ENCODE measurements at regions not wholly inside any gene's neighbourhood (a gene's known extent, or its start where the extent isn't known, plus 50 kb on each side); places are given as distances from the start of the nearest gene placed in this dataset.

GRCh38 chr2:57782587-57782986 lies 264.0 kb upstream of the VRK2 start:
- no peak for DNase-seq (ENCODE audit: low read depth in 1 of 2, low spot score in 1 of 2)
- TF ChIP-seq JUND (IDR thresholded peaks at IDR 0.05; ENCODE audit: low read depth) = no peak
- in situ Hi-C loops (cut with HindIII; ENCODE audit: low pct_unique_long_range_greater_than_20kb, low sequenced_read_pairs) = no loop called here

GRCh38 chr2:57793310-57793709 lies 253.3 kb upstream of the VRK2 start:
- in situ Hi-C loops (cut with HindIII; ENCODE audit: low pct_unique_long_range_greater_than_20kb, low sequenced_read_pairs) = no loop called here
- no peak for DNase-seq (ENCODE audit: low read depth in 1 of 2, low spot score in 1 of 2)
- no peak for TF ChIP-seq JUND (IDR thresholded peaks at IDR 0.05; ENCODE audit: low read depth)

DNA sequence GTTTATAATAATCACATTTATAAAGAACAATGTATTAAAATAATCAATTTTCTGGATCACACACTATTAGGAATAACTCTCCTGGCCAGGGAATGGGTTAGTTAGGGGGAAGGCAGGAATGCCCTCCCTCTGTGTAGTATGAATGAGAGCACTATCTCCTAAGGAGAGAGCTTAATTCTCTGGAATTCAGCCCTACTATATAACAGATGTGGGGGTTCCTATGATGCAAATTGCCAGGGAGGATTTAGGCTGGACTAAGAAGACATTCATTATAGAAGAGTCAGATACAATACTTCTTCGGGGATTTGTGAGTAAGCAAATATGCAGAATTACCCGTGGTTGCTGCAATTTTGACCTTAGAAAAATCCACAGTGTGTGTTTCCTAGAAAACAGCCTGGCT lies 250.1 kb upstream of the VRK2 start:
- in situ Hi-C loops (cut with HindIII; ENCODE audit: low pct_unique_long_range_greater_than_20kb, low sequenced_read_pairs) = no loop called here

DNA sequence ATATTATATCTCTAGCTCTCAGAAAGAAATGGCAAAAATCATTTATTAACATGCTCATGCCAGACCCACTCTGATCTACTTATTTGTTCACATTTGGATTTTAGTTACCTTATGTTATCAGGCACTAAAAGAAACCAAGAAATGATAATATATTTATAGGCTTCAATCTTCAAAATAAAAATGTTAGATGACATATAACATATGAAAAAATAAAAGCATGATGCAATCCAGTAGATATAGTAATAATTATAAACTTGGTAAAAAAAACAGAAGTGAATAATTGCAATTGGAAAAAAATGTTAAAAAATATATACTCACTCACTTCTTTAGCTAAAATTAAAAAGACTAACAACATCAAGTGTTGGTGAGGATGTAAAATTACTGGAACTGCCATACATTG lies 248.3 kb upstream of the VRK2 start:
- in situ Hi-C loops (cut with HindIII; ENCODE audit: low pct_unique_long_range_greater_than_20kb, low sequenced_read_pairs) = no loop called here

More for the DNA sequence above, 250.1 kb upstream of the VRK2 start:
- DNase-seq (ENCODE audit: low read depth in 1 of 2, low spot score in 1 of 2) = no peak
- no peak for TF ChIP-seq JUND (IDR thresholded peaks at IDR 0.05; ENCODE audit: low read depth)

GRCh38 chr2:57802243-57802642 lies 244.4 kb upstream of the VRK2 start:
- in situ Hi-C loops (cut with HindIII; ENCODE audit: low pct_unique_long_range_greater_than_20kb, low sequenced_read_pairs) = no loop called here
- no peak for TF ChIP-seq JUND (IDR thresholded peaks at IDR 0.05; ENCODE audit: low read depth)
- DNase-seq (ENCODE audit: low read depth in 1 of 2, low spot score in 1 of 2) = no peak

More for the DNA sequence above, 248.3 kb upstream of the VRK2 start:
- no peak for TF ChIP-seq JUND (IDR thresholded peaks at IDR 0.05; ENCODE audit: low read depth)
- no peak for DNase-seq (ENCODE audit: low read depth in 1 of 2, low spot score in 1 of 2)

DNA sequence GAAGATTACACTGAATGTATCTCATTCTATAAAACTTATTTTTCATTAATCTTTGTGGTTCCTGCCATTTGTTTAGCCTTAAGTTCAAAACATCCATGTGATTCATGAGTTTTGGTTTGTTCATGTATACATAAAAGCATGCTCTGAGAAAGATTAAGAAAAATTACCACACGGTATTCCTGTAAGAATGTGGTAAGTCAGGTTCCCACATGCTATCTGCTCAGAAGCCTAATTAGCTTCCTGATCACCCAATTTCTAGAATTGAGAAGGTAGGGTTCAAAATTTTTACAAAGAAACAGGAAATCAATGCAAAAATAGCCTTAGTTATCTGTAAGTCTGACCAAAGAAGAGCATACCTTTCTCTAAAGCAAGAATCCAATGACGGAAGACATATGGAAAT lies 241.6 kb upstream of the VRK2 start:
- TF ChIP-seq JUND (IDR thresholded peaks at IDR 0.05; ENCODE audit: low read depth) = no peak
- no peak for DNase-seq (ENCODE audit: low read depth in 1 of 2, low spot score in 1 of 2)
- in situ Hi-C loops (cut with HindIII; ENCODE audit: low pct_unique_long_range_greater_than_20kb, low sequenced_read_pairs) = no loop called here

- in situ Hi-C loops (cut with HindIII; ENCODE audit: low pct_unique_long_range_greater_than_20kb, low sequenced_read_pairs) = no loop called here
- no peak for TF ChIP-seq JUND (IDR thresholded peaks at IDR 0.05; ENCODE audit: low read depth)
- no peak for DNase-seq (ENCODE audit: low read depth in 1 of 2, low spot score in 1 of 2)
Observed at GRCh38 chr2:57806449-57806968, 240.1 kb upstream of the VRK2 start.

DNA sequence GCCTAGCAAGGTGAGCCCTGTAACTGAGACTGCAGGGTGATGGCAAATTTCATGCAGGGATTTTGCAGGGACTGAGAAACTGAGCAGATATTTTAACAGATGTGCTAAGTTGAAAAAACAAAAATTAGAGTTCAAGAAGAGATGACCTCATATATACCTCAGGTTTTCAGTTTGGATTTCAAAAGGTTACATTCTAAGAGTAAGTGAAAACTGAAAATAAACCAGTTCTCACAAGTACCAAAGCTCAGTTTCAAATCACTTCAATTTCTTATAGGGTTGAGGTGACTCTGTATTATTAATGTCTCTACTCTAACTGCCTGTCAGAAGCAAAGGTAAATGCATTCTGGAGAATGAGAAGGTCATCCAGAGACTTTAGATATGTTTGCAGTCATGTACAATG lies 237.4 kb upstream of the VRK2 start:
- no peak for DNase-seq (ENCODE audit: low read depth in 1 of 2, low spot score in 1 of 2)
- in situ Hi-C loops (cut with HindIII; ENCODE audit: low pct_unique_long_range_greater_than_20kb, low sequenced_read_pairs) = no loop called here
- no peak for TF ChIP-seq JUND (IDR thresholded peaks at IDR 0.05; ENCODE audit: low read depth)

DNA sequence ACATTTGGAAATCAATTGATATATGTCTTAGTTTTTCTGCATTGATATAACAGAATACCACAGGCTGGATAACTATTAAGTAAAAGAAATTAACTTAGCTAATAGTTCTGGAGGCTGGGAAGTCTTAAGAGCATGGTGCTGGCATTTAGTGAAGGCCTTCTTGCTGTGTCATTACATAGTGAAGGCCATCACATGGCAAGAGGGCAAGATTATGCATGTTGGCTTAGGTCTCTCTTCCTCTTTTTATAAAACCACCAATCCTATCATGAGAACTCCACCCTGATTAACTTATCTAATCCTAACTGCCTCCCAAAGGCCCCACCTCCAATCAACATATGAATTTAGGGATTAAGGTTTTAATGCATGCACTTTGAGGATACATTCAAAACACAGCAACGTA lies 225.5 kb upstream of the VRK2 start:
- in situ Hi-C loops (cut with HindIII; ENCODE audit: low pct_unique_long_range_greater_than_20kb, low sequenced_read_pairs) = no loop called here

GRCh38 chr2:57828221-57828620 lies 218.4 kb upstream of the VRK2 start:
- DNase-seq (ENCODE audit: low read depth in 1 of 2, low spot score in 1 of 2) = no peak
- in situ Hi-C loops (cut with HindIII; ENCODE audit: low pct_unique_long_range_greater_than_20kb, low sequenced_read_pairs) = no loop called here

More for the DNA sequence above, 225.5 kb upstream of the VRK2 start:
- no peak for TF ChIP-seq JUND (IDR thresholded peaks at IDR 0.05; ENCODE audit: low read depth)
- DNase-seq (ENCODE audit: low read depth in 1 of 2, low spot score in 1 of 2) = no peak

GRCh38 chr2:57834666-57835065 lies 211.9 kb upstream of the VRK2 start:
- DNase-seq (ENCODE audit: low read depth in 1 of 2, low spot score in 1 of 2) = no peak
- in situ Hi-C loops (cut with HindIII; ENCODE audit: low pct_unique_long_range_greater_than_20kb, low sequenced_read_pairs) = no loop called here
- TF ChIP-seq JUND (IDR thresholded peaks at IDR 0.05; ENCODE audit: low read depth) = no peak

More at GRCh38 chr2:57828221-57828620, 218.4 kb upstream of the VRK2 start:
- no peak for TF ChIP-seq JUND (IDR thresholded peaks at IDR 0.05; ENCODE audit: low read depth)

GRCh38 chr2:57842531-57842930 lies 204.1 kb upstream of the VRK2 start:
- DNase-seq (ENCODE audit: low read depth in 1 of 2, low spot score in 1 of 2) = no peak
- no peak for TF ChIP-seq JUND (IDR thresholded peaks at IDR 0.05; ENCODE audit: low read depth)
- in situ Hi-C loops (cut with HindIII; ENCODE audit: low pct_unique_long_range_greater_than_20kb, low sequenced_read_pairs) = no loop called here

GRCh38 chr2:57843158-57843557 lies 203.4 kb upstream of the VRK2 start:
- DNase-seq (ENCODE audit: low read depth in 1 of 2, low spot score in 1 of 2) = no peak
- no peak for TF ChIP-seq JUND (IDR thresholded peaks at IDR 0.05; ENCODE audit: low read depth)
- in situ Hi-C loops (cut with HindIII; ENCODE audit: low pct_unique_long_range_greater_than_20kb, low sequenced_read_pairs) = no loop called here

- no peak for DNase-seq (ENCODE audit: low read depth in 1 of 2, low spot score in 1 of 2)
- TF ChIP-seq JUND (IDR thresholded peaks at IDR 0.05; ENCODE audit: low read depth) = no peak
- in situ Hi-C loops (cut with HindIII; ENCODE audit: low pct_unique_long_range_greater_than_20kb, low sequenced_read_pairs) = no loop called here
Observed at GRCh38 chr2:57848723-57849122, 197.9 kb upstream of the VRK2 start.

Measured in T47D (cell line).